HG02678 (cell line): ENCODE measurements at regions not wholly inside any gene's neighbourhood (a gene's known extent, or its start where the extent isn't known, plus 50 kb on each side); places are given as distances from the start of the nearest gene placed in this dataset.

ENCODE experiments used
- ATAC-seq: cut with Tn5 transposase; IDR thresholded peaks from one replicate; pipeline ENCODE4 v1.9.1; 2021; ENCODE audit warnings: mild to moderate bottlenecking, moderate library complexity; ENCODE audit not compliant: unreplicated experiment

DNA sequence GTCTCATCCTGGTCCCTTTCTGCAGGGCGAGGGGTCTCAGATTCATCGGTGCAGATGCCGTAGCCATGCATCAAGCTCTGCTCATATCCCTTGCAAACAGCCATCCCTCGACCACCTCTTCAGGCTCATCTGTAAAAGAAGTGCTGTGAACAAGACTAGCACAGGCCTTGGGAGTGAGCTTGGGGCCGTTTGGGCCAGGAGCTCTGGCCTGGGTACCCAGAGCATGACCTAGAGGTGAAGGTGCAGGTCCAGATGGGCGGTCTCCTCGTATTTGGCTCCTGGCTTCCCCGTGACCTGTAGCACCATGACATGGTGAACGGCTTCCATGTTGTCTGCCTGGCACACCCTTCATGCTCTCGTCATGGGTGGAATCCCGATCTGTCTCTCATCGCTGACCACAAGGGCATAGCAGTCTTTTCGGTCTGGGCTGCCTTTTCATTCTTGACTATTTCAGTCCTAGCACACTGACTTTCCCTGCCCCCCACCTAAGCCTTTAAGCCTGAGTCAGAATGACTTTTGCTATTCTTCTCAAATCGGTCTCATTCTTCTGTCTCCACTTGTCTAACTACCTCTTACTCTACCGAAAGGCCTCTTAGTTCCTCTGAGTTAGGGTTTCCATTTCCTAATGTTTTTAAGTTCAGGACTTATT is 216.0 kb downstream of the FOXL1 start:
- no peak for ATAC-seq

DNA sequence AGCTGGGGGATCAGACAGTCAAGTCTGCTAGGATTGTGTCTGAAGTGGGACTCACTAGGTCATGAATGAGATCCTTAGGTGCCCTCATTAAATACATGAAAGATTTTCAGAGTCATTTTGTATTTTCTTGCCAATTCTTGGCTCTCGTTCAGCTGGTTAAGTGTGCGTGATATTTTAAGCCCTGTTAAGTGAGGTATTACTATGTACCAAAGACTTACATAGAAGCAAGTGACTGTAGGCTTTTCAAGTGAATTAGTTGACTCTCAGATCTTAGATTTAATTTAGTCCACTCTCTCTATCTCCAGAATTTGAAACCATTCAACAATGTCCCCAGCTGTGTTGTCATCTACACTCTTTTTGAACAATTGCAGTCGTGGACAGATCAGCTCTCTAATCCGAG is 219.4 kb downstream of the FOXL1 start:
- ATAC-seq: no peak

DNA sequence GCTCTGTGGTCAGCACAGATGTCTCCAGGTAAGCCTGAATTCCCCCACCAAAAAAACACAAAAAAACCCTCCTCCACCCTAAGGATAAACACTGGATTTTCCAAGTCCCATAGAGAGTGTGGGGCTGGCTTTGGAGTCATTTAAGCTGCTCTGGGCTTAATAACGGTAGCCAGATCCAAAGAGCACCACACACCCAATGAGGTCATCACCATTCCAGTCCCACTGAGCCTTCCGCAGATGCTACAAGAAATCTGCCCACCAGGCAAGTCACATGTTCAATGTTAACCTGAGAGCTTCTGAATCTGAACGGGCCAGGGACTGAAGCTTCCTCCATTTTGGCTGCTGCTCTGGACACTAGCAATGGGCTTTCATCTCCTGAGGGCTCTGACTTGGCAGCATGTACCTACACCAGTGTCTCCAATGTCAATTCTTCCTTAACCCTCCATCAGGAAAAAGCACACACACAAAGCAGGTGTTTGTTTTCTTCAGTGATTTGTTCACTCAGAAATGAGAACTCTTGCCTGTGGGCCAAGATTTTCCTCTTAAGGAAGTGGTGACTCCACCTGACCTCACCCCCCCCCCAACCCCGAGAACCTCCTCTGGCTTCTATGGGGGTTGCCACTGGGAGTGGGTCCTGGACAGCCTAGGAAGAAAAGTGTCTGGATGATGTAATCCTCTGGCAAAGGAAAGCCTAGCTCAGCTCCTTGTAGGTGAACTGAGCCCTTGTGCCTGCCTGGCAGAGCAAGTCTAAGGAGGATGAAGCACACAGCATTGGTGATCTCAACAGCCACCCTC is 220.1 kb downstream of the FOXL1 start:
- no peak for ATAC-seq

DNA sequence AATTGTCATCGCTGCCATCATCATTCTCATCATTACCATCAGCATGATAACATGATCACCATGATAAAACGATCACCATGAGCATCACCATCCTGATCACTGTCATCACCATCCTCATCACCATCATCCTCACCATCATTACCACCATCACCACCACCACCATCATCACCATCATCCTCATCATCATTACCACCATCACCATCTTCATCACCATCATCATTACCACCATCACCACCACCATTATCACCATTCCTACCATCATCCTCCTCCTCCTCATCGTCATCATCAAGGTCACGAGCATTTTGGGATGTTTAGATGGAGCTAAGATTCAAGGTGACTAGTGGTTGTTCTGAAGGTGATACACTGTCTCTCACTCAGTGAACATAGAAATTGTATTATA is 221.0 kb downstream of the FOXL1 start:
- ATAC-seq: no peak

DNA sequence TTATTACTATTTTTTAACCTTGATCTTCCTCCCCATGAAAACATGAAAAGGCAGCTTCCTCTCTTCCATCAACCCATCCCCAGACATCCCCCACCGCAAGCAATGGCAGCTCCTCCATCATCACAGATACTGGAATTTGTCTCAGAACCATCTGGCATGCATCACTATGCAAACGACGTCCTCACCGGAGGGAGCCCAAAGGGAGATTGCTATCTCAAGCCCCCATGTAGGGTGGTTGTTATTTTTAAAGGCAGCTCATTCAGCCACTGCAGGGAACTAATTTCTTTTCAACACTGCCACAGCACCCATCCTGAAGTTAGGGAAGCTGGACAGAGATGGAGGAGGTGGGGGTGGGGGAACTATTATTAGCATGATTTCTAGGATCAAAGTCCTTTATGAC is 222.5 kb downstream of the FOXL1 start:
- ATAC-seq: no peak

DNA sequence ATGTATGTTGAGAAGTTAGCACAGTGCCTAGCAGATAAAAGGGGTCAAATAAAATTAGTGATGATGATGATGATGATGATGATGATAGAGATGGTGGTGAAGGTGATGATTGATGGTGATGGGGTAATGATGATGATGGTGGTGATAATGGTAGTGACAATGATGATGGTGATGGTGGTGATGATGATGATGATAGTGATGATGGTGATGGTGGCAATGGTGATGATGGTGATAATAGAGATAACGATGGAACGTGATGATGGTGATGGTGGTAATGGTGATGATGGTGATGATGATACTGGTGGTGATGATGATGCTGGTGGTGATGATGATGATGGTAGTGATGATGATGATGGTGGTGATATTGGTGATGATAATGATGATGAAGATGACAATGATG is 223.7 kb downstream of the FOXL1 start:
- ATAC-seq: no peak

DNA sequence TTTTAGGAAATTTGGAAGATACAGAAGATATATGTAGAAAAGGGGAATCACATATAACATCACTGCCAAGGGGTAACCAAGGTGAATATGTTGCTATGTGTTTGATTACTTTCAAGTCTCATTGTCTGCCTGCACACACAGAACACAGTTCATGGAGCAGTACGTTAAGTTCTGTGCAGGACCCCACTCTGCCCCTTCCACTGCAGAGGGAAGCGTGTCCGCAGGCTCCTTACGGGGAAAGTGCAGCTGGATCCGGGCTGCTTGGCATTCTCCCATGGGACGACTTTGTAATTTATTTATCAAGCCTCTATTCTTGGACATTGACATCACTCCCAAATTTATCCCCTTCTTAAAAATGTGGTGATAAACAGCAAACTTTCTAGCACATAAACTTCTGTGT is 226.8 kb downstream of the FOXL1 start:
- no peak for ATAC-seq

DNA sequence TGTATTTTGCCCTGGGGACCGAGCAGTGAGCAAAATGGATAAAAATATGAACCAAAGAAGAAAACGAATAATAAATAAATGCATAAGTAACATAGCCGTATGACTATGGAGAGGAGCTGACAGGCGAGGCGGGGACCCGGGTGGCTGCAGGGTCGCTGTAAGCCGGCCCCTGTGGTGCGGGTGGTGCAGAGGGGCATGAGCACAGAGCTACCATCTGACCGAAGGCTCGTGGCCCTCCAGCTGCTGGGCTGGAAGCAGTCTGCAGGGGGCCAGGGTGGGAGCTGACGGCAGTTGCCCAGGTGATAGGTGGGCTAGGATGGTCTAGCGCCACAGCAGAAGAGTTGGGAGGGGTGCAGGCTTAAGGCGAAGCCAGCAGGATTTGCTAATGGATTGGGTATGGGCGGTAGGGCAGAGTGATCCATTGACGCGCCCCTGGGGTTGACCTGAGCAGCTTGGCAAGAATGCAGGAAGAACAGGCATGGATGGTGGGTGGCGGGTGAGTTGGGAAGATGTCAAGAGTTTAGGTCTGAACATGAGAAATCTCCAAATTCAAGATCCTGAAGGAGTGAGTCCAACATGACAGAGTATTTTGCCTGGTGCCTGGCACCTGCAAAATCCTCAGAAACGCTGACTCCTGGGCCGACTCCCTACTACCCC is 228.0 kb downstream of the FOXL1 start:
- ATAC-seq: no peak

DNA sequence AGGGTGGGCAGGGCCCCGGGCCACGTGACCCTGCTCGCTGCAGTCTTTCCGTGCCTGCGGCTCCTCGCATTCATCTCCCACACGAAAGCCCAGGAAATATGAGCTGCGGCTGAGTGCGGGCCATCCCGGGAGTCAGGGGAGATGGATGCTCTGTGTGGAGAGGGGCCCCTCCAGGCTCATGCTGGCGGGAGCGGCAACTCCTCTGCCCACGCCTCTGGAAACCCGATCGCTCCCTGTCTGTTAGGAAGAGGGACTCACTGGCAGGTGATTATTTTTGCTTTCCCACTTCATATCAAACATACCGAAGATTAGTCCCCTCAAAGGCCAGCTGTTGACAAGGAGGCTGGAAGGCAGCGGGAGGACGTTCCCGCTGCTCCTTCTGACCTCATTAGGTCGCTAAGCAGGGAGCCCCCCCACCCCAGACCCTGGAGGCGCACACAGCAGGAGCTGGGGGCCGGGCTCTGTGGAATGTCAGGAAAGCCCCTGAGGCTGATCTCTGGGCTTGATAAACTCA is 228.5 kb downstream of the FOXL1 start:
- ATAC-seq: no peak

DNA sequence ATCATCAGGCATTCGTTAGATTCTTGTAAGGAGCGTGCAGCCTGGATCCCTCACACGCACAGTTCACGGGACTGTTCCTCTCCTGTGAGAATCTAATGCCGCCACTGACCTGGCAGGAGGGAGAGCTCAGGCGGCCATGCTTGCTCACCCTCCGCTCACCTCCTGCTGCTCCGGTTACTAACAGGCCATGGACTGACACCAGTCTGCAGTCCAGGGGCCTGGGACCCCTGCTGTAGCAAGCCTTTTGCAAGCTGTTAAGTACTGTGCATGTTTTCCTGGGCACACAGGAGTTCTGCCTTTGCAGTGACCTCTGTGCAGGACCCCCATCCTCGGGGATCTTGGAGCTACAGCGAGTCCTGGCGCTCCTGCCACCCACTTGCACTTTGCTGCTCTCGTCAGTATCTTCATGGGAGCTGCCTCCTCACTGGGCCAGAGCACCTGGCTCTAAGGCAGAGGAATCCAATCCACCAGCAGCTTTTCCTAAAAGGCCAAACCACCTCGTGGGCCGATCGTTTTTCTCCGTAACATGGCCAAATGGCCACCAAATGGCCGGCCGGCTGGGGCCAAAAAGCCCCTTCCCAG is 230.6 kb downstream of the FOXL1 start:
- no peak for ATAC-seq

DNA sequence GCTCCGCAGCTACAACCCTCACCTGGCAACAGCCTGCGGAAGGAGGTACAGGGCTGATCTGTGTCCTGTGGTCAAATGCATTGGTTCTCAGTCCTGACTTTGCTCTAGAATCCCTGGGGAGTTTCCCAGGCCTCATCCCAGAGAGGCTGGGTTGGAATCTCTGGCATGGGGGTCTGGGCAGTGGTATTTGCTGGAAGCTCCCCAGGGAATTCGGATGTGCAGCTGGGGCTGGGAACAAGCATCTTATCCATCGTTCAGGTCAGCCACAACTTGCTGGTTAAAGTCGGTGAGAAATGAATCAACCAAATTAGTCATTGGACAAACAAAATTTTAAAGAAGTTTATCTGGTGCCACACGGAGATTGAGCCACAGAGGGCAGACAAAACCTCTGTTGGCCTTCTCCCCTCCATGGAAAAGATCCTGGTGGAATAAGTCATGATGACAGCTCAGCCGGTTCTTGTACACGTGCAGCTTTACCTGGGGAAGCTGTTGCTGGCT is 231.2 kb downstream of the FOXL1 start:
- ATAC-seq: no peak

DNA sequence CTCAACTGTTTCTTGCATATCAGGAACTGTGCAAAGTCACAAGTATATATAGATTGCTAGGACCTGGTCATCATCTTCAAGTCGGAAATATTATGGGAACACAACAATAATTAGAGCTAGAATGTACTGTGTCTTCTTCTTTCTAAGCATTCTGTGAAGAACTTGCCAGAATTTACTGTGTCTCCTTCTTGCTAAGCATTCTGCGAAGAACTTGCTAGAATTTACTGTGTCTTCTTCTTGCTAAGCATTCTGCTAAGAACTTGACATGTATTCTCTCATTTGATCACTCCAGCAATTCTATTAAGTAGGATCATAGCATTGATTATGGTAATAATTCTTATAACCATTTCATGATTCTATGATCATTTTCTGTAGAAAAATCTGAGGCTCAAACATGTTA is 231.7 kb downstream of the FOXL1 start:
- no peak for ATAC-seq

DNA sequence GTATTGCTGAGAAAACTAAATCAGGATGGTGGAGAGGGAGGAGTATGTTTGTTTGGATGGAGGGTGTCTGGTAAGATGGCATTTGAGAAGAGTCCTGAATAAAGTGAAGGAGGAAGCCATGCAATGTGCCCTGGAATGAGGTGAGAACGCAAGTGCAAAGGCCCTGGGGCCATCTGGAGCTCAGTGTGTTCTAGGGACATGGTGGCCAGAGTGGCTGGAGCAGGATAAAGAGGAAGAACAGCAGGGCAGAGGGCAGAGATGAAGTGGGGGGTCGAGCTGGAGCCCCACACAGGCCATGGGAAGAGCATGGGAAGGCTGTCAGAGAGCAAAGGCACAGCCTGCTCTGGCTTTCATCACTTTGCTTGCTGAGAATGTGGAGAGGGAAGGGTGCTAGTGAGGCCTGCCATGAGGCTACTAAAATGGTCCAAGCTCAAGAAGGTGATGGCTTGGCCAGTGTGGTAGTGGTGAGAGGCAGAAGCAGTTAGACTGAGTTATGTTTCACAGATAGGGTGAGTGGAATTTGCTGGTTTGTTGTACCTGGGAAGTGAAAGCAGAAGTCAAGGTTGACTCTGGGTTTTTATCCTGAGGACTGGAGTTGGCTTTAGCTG is 234.1 kb downstream of the FOXL1 start:
- ATAC-seq: no peak

DNA sequence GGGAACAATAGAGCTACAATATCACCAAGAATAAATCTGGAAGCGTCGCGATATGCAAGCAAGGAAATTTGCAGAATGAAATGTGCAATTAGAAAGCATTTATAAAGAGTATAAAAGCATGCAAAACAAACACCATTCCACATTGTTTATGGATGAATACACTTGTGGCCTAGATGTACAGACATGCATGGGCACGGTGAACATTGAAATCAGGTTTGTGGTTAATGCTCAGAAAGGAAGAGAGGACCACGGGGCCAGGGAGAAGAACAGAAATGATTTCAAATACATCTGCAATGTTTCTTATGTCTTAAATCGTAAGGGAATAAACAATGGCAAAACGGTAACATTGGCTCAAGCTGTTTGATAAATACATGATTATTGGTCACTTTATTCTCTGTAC is 235.9 kb downstream of the FOXL1 start:
- no peak for ATAC-seq

DNA sequence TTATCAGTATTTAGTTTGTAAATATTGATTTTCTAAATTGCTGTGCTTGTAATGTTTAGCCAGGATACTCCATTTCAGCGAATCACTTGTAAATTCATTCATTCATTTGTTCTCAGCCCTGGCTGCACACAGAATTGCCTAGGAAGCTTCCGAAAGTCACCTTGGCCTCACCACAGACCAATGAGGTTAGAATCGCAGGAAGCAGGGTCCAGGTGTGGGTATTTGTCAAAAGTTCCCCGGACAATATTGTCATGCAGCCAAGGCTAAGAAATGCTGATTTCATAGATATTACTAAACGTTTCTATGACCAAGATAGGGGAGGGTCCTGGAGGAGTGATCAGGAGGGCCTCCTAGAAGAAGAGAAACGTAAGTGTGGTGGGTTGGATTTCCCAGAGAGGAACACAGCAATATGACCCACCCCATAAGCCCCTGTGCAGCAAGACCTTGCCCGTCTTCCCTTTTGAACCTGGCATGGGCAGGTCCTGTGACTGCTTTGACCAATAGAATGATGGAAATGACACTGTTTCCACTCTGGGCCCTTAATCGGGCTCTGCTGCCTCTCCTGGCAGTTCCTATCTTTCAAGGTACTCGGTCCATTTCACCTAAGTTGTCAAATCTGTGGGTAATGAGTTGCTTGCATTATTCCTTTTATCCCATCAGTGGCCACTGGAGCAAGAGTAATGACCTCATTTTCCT is 238.7 kb downstream of the FOXL1 start:
- ATAC-seq: no peak

DNA sequence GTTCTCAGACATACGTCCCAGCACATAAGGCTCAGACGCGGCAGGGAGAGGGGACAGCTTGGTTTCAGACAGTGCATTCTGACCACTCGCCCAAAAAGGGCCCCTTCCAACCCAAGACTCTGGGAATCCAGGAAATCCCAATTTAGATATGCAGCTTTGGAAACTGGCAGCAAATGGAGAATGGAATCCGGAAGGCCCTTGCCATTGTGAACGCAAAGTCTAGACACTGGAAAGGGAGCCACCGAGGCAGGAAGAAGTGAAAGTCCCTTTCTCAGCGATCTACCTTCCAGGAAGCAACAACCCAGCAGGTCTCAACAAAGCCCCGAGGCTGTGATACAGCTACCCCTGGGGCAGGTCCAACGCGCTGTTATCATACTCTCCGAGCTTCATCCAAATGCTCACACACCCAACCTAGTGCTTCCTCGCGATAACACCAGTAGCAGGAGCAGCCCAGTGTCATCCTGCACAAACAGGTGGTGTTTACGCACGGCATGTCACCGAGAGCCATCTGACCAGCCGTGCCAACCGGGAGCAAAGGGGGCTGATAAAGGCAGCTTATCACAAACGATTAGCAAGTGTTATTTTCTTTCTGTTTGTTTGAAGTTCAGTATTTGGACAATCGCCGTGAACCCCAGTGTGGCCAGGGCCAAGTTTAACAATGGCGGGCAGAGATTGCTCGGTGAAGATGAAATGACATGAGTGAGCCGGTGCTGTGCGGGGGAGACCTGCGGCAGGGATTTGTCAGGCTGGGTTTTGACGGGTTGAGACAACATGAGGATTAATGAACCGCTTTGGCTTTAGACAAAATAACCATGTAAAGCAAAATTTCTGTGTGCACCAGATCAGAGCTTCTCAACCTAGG is 240.6 kb downstream of the FOXL1 start:
- ATAC-seq: no peak

DNA sequence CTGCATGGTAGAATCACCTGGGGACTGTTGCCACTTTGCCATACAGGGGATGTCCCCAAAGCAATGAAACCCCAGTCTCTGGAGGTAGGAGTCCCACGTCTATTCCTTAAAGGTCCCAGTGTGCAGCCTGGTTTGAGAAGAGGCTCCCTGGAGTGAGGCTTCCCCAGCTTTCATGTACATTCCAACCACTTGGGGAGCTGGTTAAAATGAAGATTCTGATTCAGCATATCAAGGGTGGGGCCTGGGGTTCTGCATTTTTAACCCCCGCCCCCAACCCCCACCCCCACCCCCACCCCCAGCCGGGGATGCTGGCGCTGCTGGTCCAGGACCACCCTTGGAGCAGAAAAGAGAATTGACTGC is 241.2 kb downstream of the FOXL1 start:
- ATAC-seq: no peak

DNA sequence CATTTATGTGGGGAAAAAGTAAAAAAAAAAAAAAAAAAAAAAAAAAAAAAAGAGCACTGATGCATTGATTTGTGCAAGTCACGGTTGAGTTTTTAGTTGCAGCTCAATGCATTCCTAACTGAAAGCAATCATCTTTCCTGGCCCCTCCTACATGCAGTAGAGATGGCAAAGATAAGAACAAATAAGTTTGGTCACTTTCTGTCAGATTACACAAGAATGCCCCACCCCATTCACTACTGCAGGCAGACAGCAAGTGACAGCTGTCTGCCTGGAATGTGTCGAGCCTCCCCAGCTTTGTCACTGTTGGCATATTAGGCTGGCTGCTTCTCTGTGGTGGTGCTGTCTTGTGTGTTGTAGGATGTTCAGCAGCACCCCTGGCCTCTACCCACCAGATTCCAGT is 243.5 kb downstream of the FOXL1 start:
- no peak for ATAC-seq

DNA sequence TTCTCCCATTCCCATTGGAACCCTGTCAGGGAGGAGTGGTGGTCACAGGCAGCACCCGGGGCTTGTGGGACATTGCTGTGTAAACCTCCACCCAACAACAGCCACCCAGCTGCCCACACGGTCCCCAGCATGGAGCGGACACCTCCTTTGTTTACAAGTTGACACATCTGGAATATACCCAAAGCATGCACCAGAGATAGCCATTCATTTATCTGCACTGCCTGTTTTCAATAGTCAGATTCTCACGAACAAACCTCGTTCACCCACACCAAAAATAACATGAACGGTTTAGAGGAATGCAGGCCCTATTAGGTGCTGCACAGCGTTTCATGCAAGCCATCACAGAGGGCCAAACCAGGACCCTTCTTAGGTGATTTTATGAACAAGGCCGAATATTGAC is 244.8 kb downstream of the FOXL1 start:
- ATAC-seq: no peak
